PC-3 (cell line): ENCODE measurements at regions not wholly inside any gene's neighbourhood (a gene's known extent, or its start where the extent isn't known, plus 50 kb on each side); places are given as distances from the start of the nearest gene placed in this dataset.

ENCODE experiments used
- ATAC-seq: fragments of 200-7000 bp; cut with Tn5 transposase; 2 replicates; pipeline ENCODE4 v1.9.1; 2020; ENCODE audit warnings: mild to moderate bottlenecking, moderate library complexity
- BruUV-seq: library from RNA; stranded (reverse); fragments of 400-500 nt; replicated peaks from 2 replicates; lab custom pipeline; 2021; lab: Mats Ljungman, UMichigan
- CTCF ChIA-PET: fragments of 300-600 bp; sonication (Branson Sonifier 250); formaldehyde crosslinking; loops from one replicate; lab custom pipeline; 2022; ENCODE audit warnings: antibody characterized with exemption; lab: Charles Lee
- POLR2A ChIA-PET: fragments of 300-600 bp; sonication (Branson Sonifier 250); formaldehyde crosslinking; loops from one replicate; lab custom pipeline; 2022; ENCODE audit warnings: antibody characterized with exemption; ENCODE audit not compliant: unreplicated experiment; lab: Charles Lee
- DNase-seq: peaks from one replicate; pipeline ENCODE4 v3.0.0-alpha.2; 2015
- H2AFZ ChIP-seq: fragments of 300-600 bp; sonication (generic); 2 replicates; pipeline ENCODE4 v1.6.0; 2016; ENCODE audit warnings: antibody characterized with exemption, low read length
- H3F3A ChIP-seq: fragments of 300-600 bp; sonication (generic); one replicate; pipeline ENCODE4 v1.6.0; 2017; ENCODE audit warnings: antibody characterized with exemption, low read length, control low read depth, mild to moderate bottlenecking; ENCODE audit not compliant: unreplicated experiment
- H3K27ac ChIP-seq: fragments of 300-600 bp; sonication (generic); 2 replicates; pipeline ENCODE4 v1.5.1; 2016; ENCODE audit warnings: mild to moderate bottlenecking, low read length
- H3K27me3 ChIP-seq: fragments of 300-600 bp; sonication (generic); 2 replicates; pipeline ENCODE4 v1.6.1; 2016; ENCODE audit warnings: low read length, mixed read lengths
- H3K36me3 ChIP-seq: fragments of 300-600 bp; sonication (generic); 2 replicates; pipeline ENCODE4 v1.6.1; 2016; ENCODE audit warnings: low read depth, mixed run types, low read length, mixed read lengths
- H3K4me1 ChIP-seq: fragments of 300-600 bp; sonication (generic); 2 replicates; pipeline ENCODE4 v1.5.1; 2016; ENCODE audit warnings: low read length; ENCODE audit not compliant: insufficient read depth
- H3K4me2 ChIP-seq: fragments of 300-600 bp; sonication (generic); 2 replicates; pipeline ENCODE4 v1.6.0; 2016; ENCODE audit warnings: low read length
- H3K4me3 ChIP-seq: fragments of 300-600 bp; sonication (generic); 2 replicates; pipeline ENCODE4 v1.5.1; 2016; ENCODE audit warnings: mild to moderate bottlenecking, low read length, mixed read lengths
- H3K79me2 ChIP-seq: fragments of 300-600 bp; sonication (generic); 2 replicates; pipeline ENCODE4 v1.6.1; 2017; ENCODE audit warnings: low read length, mixed read lengths
- H3K9ac ChIP-seq: fragments of 300-600 bp; sonication (generic); 2 replicates; pipeline ENCODE4 v1.6.0; 2016; ENCODE audit warnings: mild to moderate bottlenecking, low read length
- H3K9me2 ChIP-seq: fragments of 300-600 bp; sonication (generic); replicated peaks from 2 replicates; pipeline ENCODE4 v1.6.1; 2016; ENCODE audit warnings: mixed run types, low read length, mixed read lengths
- H3K9me3 ChIP-seq: fragments of 300-600 bp; sonication (generic); 2 replicates; pipeline ENCODE4 v1.6.1; 2016; ENCODE audit warnings: low read length, mixed read lengths
- H4K20me1 ChIP-seq: fragments of 300-600 bp; sonication (generic); 2 replicates; pipeline ENCODE4 v1.6.1; 2016; ENCODE audit warnings: low read length, mixed read lengths
- EZH2 ChIP-seq: fragments of 300-600 bp; sonication (generic); IDR thresholded peaks from one replicate; pipeline ENCODE4 v1.6.1; 2017; ENCODE audit warnings: antibody characterized with exemption, mild to moderate bottlenecking, low read length; ENCODE audit not compliant: unreplicated experiment
- EZH2phosphoT487 ChIP-seq: fragments of 300-600 bp; sonication (generic); IDR thresholded peaks from 2 replicates; pipeline ENCODE4 v1.6.1; 2018; ENCODE audit warnings: mild to moderate bottlenecking, antibody characterized with exemption, low read length, borderline replicate concordance
- intact Hi-C: fragments of 100-400 bp; cut with micrococcal nuclease; formaldehyde crosslinking; loops from 2 replicates; pipeline ENCODE4 v1.9.0; 2023
- TF ChIP-seq, protein P1 (sequence below): fragments of 300-600 bp; sonication (generic); conservative IDR thresholded peaks from 2 replicates; pipeline ENCODE4 v1.5.1; 2017; ENCODE audit warnings: antibody characterized with exemption, low read depth, mild to moderate bottlenecking, low read length

DNA sequence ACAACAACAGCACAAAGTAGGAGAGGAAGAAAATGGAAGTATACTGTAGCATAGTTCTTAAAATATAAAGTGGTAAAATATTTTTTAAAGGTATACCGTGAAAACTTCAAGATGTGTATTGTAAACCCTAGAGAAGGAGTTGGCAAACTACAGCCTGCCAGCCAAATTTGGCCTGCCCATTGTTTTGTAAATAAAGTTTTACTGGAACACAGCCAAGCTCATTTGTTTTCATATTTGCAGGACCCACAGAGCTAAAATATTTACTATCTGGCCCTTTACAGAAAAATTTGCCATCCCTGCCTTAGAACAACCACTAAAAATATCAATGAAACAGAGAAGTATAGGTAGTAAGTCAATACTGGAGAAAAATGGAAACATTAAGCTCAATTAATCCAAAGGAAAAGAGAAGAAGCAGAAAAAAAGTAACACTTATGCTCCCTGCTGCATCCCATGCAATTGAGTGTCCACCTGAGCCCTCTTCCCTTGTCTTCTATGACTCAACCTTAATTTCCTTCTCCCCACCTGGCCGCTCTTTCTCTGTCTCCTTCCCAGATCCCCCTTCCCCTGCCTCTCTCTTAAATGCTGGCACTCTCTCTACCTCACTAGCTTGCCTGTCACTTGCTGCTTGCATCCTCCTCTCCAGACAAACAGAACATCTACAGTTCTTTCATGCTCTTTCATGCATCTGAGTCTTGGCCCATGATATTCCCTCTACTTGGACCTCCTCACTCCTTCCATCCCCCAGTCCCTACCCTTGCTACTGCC is 50.6 kb upstream of the FER start:
- H3K4me1 ChIP-seq, result no peaks in the 10 kb centered on the region
- H4K20me1 ChIP-seq, result no peaks in the 10 kb centered on the region
- no peaks in the 10 kb centered on the region for H3F3A ChIP-seq
- no peaks in the 10 kb centered on the region for H3K9me2 ChIP-seq
- BruUV-seq, result no TSS peak
- H3K9me3 ChIP-seq, result no peaks in the 10 kb centered on the region
- DNase-seq (no peak), ATAC-seq (no peak)
- no peak overlapping the region for H3K9ac ChIP-seq
- no peak overlapping the region for H3K4me3 ChIP-seq
- H3K4me2 ChIP-seq, result no peak overlapping the region
- intact Hi-C loops, result no loop called here
- H3K79me2 ChIP-seq, result no peaks in the 10 kb centered on the region
- TF ChIP-seq EZH2phosphoT487 (no peak), EZH2 (no peak)
- TF ChIP-seq, protein P1, sequence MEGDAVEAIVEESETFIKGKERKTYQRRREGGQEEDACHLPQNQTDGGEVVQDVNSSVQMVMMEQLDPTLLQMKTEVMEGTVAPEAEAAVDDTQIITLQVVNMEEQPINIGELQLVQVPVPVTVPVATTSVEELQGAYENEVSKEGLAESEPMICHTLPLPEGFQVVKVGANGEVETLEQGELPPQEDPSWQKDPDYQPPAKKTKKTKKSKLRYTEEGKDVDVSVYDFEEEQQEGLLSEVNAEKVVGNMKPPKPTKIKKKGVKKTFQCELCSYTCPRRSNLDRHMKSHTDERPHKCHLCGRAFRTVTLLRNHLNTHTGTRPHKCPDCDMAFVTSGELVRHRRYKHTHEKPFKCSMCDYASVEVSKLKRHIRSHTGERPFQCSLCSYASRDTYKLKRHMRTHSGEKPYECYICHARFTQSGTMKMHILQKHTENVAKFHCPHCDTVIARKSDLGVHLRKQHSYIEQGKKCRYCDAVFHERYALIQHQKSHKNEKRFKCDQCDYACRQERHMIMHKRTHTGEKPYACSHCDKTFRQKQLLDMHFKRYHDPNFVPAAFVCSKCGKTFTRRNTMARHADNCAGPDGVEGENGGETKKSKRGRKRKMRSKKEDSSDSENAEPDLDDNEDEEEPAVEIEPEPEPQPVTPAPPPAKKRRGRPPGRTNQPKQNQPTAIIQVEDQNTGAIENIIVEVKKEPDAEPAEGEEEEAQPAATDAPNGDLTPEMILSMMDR, result no peak
- no peak overlapping the region for H3K27ac ChIP-seq
- no peaks in the 10 kb centered on the region for H3K27me3 ChIP-seq
- no peak overlapping the region for H2AFZ ChIP-seq
- POLR2A ChIA-PET, result no interaction called here
- no peaks in the 10 kb centered on the region for H3K36me3 ChIP-seq
- CTCF ChIA-PET, result no interaction called here

GRCh38 chr5:108696407-108696806 is 51.3 kb upstream of the FER start:
- Histone ChIP-seq H3K27me3 (no peaks in the 10 kb centered on the region), H2AFZ (no peak overlapping the region), H3K9me2 (no peaks in the 10 kb centered on the region), H3K9me3 (no peaks in the 10 kb centered on the region), H3K4me1 (no peaks in the 10 kb centered on the region), H3K79me2 (no peaks in the 10 kb centered on the region), H3K36me3 (no peaks in the 10 kb centered on the region), H3K4me3 (no peak overlapping the region), H4K20me1 (no peaks in the 10 kb centered on the region), H3K4me2 (no peak overlapping the region), H3K27ac (no peak overlapping the region), H3F3A (no peaks in the 10 kb centered on the region), H3K9ac (no peak overlapping the region)
- ChIA-PET POLR2A (no interaction called here), CTCF (no interaction called here)
- intact Hi-C loops, result no loop called here
- ATAC-seq, result no peak
- no peak for DNase-seq
- no TSS peak for BruUV-seq
- no peak for TF ChIP-seq EZH2
- TF ChIP-seq EZH2phosphoT487, result no peak
- TF ChIP-seq, protein P1, result no peak

DNA sequence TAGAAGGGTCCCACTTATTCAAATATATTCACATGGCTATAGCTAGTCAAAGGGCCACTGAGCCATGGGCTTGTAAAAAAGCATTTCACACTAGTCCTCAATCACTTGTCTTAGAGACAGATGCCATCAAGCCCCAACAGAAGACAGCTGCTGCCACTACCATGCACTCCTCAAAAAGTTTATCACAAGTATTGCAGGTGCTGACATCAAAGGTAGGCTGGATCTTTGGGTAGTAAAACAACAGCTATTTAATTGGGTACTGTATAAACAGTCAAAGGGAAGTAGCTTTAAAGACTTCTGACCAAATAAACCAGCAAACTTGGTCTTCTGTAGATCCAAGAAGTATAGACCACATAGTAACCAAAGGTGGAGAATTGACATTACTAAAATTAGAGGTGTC is 59.2 kb upstream of the FER start:
- H3K27ac ChIP-seq, result no peak overlapping the region
- POLR2A ChIA-PET, result no interaction called here
- no peaks in the 10 kb centered on the region for H4K20me1 ChIP-seq
- no peaks in the 10 kb centered on the region for H3K79me2 ChIP-seq
- no peaks in the 10 kb centered on the region for H3K27me3 ChIP-seq
- H3K4me1 ChIP-seq, result no peaks in the 10 kb centered on the region
- CTCF ChIA-PET, result no interaction called here
- H3K9me2 ChIP-seq, result no peaks in the 10 kb centered on the region
- intact Hi-C loops, result loop anchor here (10.0 kb wide), 1 partner anchor 516 kb away; no protein-coding TSS in a partner anchor
- no peaks in the 10 kb centered on the region for H3F3A ChIP-seq
- H3K9me3 ChIP-seq, result no peaks in the 10 kb centered on the region
- H3K4me3 ChIP-seq, result no peak overlapping the region
- no peak overlapping the region for H3K4me2 ChIP-seq
- TF ChIP-seq EZH2 (no peak), EZH2phosphoT487 (no peak)
- TF ChIP-seq, protein P1, result no peak
- no peak for ATAC-seq
- H3K36me3 ChIP-seq, result no peaks in the 10 kb centered on the region
- no peak overlapping the region for H2AFZ ChIP-seq
- no peak for DNase-seq
- no peak overlapping the region for H3K9ac ChIP-seq
- no TSS peak for BruUV-seq
